IMR-90 (cell line): ENCODE measurements at regions not wholly inside any gene's neighbourhood (a gene's known extent, or its start where the extent isn't known, plus 50 kb on each side); places are given as distances from the start of the nearest gene placed in this dataset. TPM values are rescaled to one million over a fixed set of nuclear protein-coding genes. Genes with fewer than 3 reads are reported as not detected.

ENCODE experiments used
- microRNA-seq, 2 experiments: library from miRNA; stranded (forward) in 1 of 2; unstranded in 1 of 2; fragments of 10-50 nt in 1 of 2; fragments of <30 nt in 1 of 2; gene quantifications in 1 of 2; microRNA quantifications in 1 of 2; one replicate each; pipeline versions ENCODE3 to v1.1.0; 2013 to 2020; ENCODE audit not compliant: insufficient read depth in 1 of 2, insufficient read length in 1 of 2, unreplicated experiment in 1 of 2
- small RNA-seq, 5 experiments: library from RNA; depleted of rRNA; stranded (forward); fragments of <200 nt; gene quantifications; one replicate each; pipeline ENCODE3, GENCODE V24; 2012

Small RNA genes lying in the stretch of these regions (microRNA-seq; reads per million reads assigned to microRNA genes)
- not detected for gene AL133399.1 (ENCODE audit: insufficient read depth, insufficient read length)

Small RNA genes lying in the stretch of these regions (small RNA-seq; reads per million reads assigned to genes)
- gene AL133399.1: 0 reads per million in 5 experiments
